Suprapubic skin (tissue), 4 donors: ENCODE measurements at regions not wholly inside any gene's neighbourhood (a gene's known extent, or its start where the extent isn't known, plus 50 kb on each side); places are given as distances from the start of the nearest gene placed in this dataset.

Experiments used
- EP300 ChIP-seq: sonication (generic); formaldehyde crosslinking; IDR thresholded peaks from one replicate; pipeline ENCODE4 v1.6.1; 2017; ENCODE audit warnings: antibody characterized with exemption
- POLR2AphosphoS5 ChIP-seq, 3 donors: sonication (generic); formaldehyde crosslinking; IDR thresholded peaks; one replicate each; pipeline ENCODE4 v1.6.1; 2017; ENCODE audit warnings: antibody characterized with exemption in 3 of 3
- TF ChIP-seq, protein P1 (sequence below), 2 donors: fragments of 200-600 bp in 1 of 2; fragments of 450-650 bp in 1 of 2; sonication (generic) in 1 of 2; IDR thresholded peaks; one replicate each; pipeline ENCODE4 v1.5.1; 2016 to 2019; ENCODE audit warnings: antibody characterized with exemption in 2 of 2, mild to moderate bottlenecking in 1 of 2, moderate library complexity in 1 of 2

DNA sequence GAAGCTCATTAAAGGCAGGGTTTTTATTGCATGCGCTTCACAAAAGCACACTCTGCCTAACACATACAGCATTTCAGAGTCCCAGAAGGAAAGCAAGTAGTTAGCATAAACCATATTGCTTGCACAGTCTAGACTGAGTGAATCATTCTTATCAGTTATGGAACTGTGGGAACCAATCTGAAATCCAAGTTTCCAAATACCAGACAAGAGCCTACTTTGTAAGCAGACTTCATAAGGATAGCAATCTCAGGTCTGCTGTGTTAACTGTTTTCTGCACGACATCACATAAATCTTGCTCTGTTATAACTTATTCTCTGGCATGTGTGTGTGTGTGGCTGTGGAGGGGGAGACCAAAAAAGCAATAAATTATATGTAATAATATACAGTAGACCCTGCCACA, 608.1 kb upstream of the REG3G start:
- no peak for TF ChIP-seq EP300
- TF ChIP-seq, protein P1, sequence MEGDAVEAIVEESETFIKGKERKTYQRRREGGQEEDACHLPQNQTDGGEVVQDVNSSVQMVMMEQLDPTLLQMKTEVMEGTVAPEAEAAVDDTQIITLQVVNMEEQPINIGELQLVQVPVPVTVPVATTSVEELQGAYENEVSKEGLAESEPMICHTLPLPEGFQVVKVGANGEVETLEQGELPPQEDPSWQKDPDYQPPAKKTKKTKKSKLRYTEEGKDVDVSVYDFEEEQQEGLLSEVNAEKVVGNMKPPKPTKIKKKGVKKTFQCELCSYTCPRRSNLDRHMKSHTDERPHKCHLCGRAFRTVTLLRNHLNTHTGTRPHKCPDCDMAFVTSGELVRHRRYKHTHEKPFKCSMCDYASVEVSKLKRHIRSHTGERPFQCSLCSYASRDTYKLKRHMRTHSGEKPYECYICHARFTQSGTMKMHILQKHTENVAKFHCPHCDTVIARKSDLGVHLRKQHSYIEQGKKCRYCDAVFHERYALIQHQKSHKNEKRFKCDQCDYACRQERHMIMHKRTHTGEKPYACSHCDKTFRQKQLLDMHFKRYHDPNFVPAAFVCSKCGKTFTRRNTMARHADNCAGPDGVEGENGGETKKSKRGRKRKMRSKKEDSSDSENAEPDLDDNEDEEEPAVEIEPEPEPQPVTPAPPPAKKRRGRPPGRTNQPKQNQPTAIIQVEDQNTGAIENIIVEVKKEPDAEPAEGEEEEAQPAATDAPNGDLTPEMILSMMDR (IDR thresholded peaks at IDR 0.05), result no peak
- no peak for TF ChIP-seq POLR2AphosphoS5 (IDR thresholded peaks at IDR 0.05)
